Kidney (tissue), 13 donors: ENCODE measurements at regions not wholly inside any gene's neighbourhood (a gene's known extent, or its start where the extent isn't known, plus 50 kb on each side); places are given as distances from the start of the nearest gene placed in this dataset.
A peak's percentile ranks its signal among the peaks of the same experiment; 100 is the strongest.

ENCODE experiments used
- DNase-seq, 5 donors: peaks; one replicate each; pipeline ENCODE4 v3.0.0-alpha.2; 2013 to 2020
- FAIRE-seq: peaks from 2 replicates; lab custom pipeline; 2012; peaks lifted over from hg19 to GRCh38; lab: Jason Lieb, UNC
- H3K27ac ChIP-seq, 2 donors: one replicate each; pipeline ENCODE4 v1.7.0; 2013; ENCODE audit warnings: low read depth in 2 of 2, low read length in 2 of 2, inconsistent platforms in 1 of 2
- H3K27me3 ChIP-seq: one replicate; pipeline ENCODE4 v1.7.1; 2013; ENCODE audit warnings: low read length, inconsistent platforms; ENCODE audit not compliant: control insufficient read depth, insufficient read depth
- H3K36me3 ChIP-seq, 3 donors: one replicate each; pipeline versions ENCODE4 v1.7.0 to v1.7.1; 2013; ENCODE audit warnings: low read length in 3 of 3, control low read depth in 1 of 3, inconsistent platforms in 1 of 3; ENCODE audit not compliant: insufficient read depth in 3 of 3, control insufficient read depth in 2 of 3
- H3K4me1 ChIP-seq, 3 donors: one replicate each; pipeline versions ENCODE4 v1.7.0 to v1.7.1; 2013; ENCODE audit warnings: low read length in 3 of 3, inconsistent platforms in 1 of 3, low read depth in 1 of 3; ENCODE audit not compliant: control insufficient read depth in 2 of 3, insufficient read depth in 2 of 3
- H3K4me3 ChIP-seq, 3 donors: one replicate each; pipeline versions ENCODE4 v1.7.0 to v1.8.1; 2013; ENCODE audit warnings: low read length in 3 of 3, control low read depth in 1 of 3, inconsistent platforms in 1 of 3
- H3K9ac ChIP-seq, 3 donors: one replicate each; pipeline versions ENCODE4 v1.7.0 to v1.7.1; 2013; ENCODE audit warnings: low read length in 3 of 3, control low read depth in 1 of 3, inconsistent platforms in 1 of 3
- H3K9me3 ChIP-seq, 3 donors: one replicate each; pipeline versions ENCODE4 v1.7.0 to v1.7.1; 2013; ENCODE audit warnings: low read length in 3 of 3, control low read depth in 1 of 3, inconsistent platforms in 1 of 3; ENCODE audit not compliant: control insufficient read depth in 2 of 3, insufficient read depth in 1 of 3
- CTCF ChIP-seq: IDR thresholded peaks from 3 replicates; pipeline ENCODE4 v1.5.1; 2012; ENCODE audit warnings: mild to moderate bottlenecking, moderate library complexity, borderline replicate concordance; ENCODE audit not compliant: insufficient read depth; ENCODE audit errors: extremely low read depth
- intact Hi-C: fragments of 100-400 bp; cut with DNase I; formaldehyde crosslinking; loops from one replicate; pipeline ENCODE4 v1.11.1; 2022
- donor health status: control.
- donor health status: control.
- donor health status: control.
- donor health status: control.
- donor health status: control.
- donor health status: DM: yes; HTN: yes; CAD: no.
- donor health status: Normal renal cell carcinoma (clear cell type).

- no peak for TF ChIP-seq CTCF
- H3K36me3 ChIP-seq: no peaks in the 10 kb centered on the region
- H3K27me3 ChIP-seq: no peaks in the 10 kb centered on the region
- no peaks in the 10 kb centered on the region for H3K4me1 ChIP-seq
- peaks cover 1 to 5% (median 3%) of the 10 kb centered on the region in 3 donors for H3K9me3 ChIP-seq
- no peak overlapping the region for H3K27ac ChIP-seq
- intact Hi-C loops: no loop called here
- FAIRE-seq (no peak), DNase-seq (peak in 1 of 5 donors; percentile 6)
- H3K9ac ChIP-seq: no peak overlapping the region
- no peak overlapping the region for H3K4me3 ChIP-seq
Measured at GRCh38 chr6:170122651-170123050, 168.2 kb downstream of the DLL1 start.

- Histone ChIP-seq H3K36me3 (no peaks in the 10 kb centered on the region), H3K27ac (no peak overlapping the region), H3K27me3 (no peaks in the 10 kb centered on the region), H3K4me1 (no peaks in the 10 kb centered on the region), H3K4me3 (no peak overlapping the region), H3K9me3 (peaks cover 1 to 5% (median 3%) of the 10 kb centered on the region in 3 donors), H3K9ac (no peak overlapping the region)
- intact Hi-C loops: no loop called here
- DNase-seq: peak in 3 of 5 donors; percentile 4 to 60 (median 27)
- no peak for TF ChIP-seq CTCF
- no peak for FAIRE-seq
Measured at GRCh38 chr6:170117111-170117972, 173.5 kb downstream of the DLL1 start.

GRCh38 chr6:170116636-170117035 is 174.2 kb downstream of the DLL1 start:
- H3K27ac ChIP-seq: no peak overlapping the region
- H3K9me3 ChIP-seq: peaks cover 1 to 5% (median 3%) of the 10 kb centered on the region in 3 donors
- peak in 3 of 5 donors; percentile 7 to 27 (median 20) for DNase-seq
- no peaks in the 10 kb centered on the region for H3K4me1 ChIP-seq
- H3K9ac ChIP-seq: no peak overlapping the region
- FAIRE-seq: no peak
- H3K4me3 ChIP-seq: no peak overlapping the region
- H3K36me3 ChIP-seq: no peaks in the 10 kb centered on the region
- H3K27me3 ChIP-seq: no peaks in the 10 kb centered on the region
- intact Hi-C loops: no loop called here
- TF ChIP-seq CTCF: no peak
